HG03103 (cell line): ENCODE measurements at regions not wholly inside any gene's neighbourhood (a gene's known extent, or its start where the extent isn't known, plus 50 kb on each side); places are given as distances from the start of the nearest gene placed in this dataset.

ENCODE experiments used
- ATAC-seq: cut with Tn5 transposase; IDR thresholded peaks from one replicate; pipeline ENCODE4 v1.9.1; 2021; ENCODE audit warnings: low read depth; ENCODE audit not compliant: unreplicated experiment

GRCh38 chr2:106705877-106706276 is 180.1 kb downstream of the ST6GAL2 start:
- no peak for ATAC-seq

GRCh38 chr2:106706283-106706682 is 179.7 kb downstream of the ST6GAL2 start:
- ATAC-seq, result no peak

- ATAC-seq, result no peak
Measured at GRCh38 chr2:106708209-106708608, 177.8 kb downstream of the ST6GAL2 start.

GRCh38 chr2:106709229-106709628 is 176.7 kb downstream of the ST6GAL2 start:
- ATAC-seq, result no peak

GRCh38 chr2:106719222-106719621 is 166.7 kb downstream of the ST6GAL2 start:
- no peak for ATAC-seq

- ATAC-seq, result no peak
Measured at GRCh38 chr2:106720026-106720425, 165.9 kb downstream of the ST6GAL2 start.

GRCh38 chr2:106724301-106724794 is 161.6 kb downstream of the ST6GAL2 start:
- ATAC-seq, result no peak

- no peak for ATAC-seq
Measured at GRCh38 chr2:106734165-106734564, 151.8 kb downstream of the ST6GAL2 start.

- ATAC-seq, result no peak
Measured at GRCh38 chr2:106735807-106736206, 150.2 kb downstream of the ST6GAL2 start.

GRCh38 chr2:106736221-106736620 is 149.7 kb downstream of the ST6GAL2 start:
- no peak for ATAC-seq

- ATAC-seq, result no peak
Measured at GRCh38 chr2:106745468-106745867, 140.5 kb downstream of the ST6GAL2 start.

GRCh38 chr2:106749823-106750222 is 136.1 kb downstream of the ST6GAL2 start:
- ATAC-seq, result no peak
